ENCODE measurements at regions not wholly inside any gene's neighbourhood (a gene's known extent, or its start where the extent isn't known, plus 50 kb on each side); places are given as distances from the start of the nearest gene placed in this dataset.

DNA sequence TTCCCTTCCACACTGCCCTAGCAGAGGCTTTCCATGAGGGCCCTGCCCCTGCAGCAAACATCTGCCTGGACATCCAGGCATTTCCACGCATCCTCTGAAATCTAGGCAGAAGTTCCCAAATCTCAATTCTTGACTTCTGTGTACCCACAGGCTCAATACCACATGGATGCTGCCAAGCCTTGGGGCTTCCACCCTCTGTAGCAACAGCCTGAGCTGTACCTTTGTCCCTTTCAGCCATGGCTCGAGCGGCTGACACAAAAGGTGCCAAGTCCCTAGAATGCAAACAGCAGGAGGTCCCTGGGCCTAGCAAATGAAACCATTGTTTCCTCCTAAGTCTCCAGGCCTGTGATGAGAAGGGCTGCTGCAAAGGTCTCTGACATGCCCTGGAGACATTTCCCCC is 744.5 kb upstream of the LINC00305 start:
- TF ChIP-seq, protein P1, sequence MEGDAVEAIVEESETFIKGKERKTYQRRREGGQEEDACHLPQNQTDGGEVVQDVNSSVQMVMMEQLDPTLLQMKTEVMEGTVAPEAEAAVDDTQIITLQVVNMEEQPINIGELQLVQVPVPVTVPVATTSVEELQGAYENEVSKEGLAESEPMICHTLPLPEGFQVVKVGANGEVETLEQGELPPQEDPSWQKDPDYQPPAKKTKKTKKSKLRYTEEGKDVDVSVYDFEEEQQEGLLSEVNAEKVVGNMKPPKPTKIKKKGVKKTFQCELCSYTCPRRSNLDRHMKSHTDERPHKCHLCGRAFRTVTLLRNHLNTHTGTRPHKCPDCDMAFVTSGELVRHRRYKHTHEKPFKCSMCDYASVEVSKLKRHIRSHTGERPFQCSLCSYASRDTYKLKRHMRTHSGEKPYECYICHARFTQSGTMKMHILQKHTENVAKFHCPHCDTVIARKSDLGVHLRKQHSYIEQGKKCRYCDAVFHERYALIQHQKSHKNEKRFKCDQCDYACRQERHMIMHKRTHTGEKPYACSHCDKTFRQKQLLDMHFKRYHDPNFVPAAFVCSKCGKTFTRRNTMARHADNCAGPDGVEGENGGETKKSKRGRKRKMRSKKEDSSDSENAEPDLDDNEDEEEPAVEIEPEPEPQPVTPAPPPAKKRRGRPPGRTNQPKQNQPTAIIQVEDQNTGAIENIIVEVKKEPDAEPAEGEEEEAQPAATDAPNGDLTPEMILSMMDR (IDR thresholded peaks at IDR 0.05) = no peak
- TF ChIP-seq POLR2A (IDR thresholded peaks at IDR 0.05) = no peak

Data from adrenal gland (tissue), 5 donors.